ENCODE measurements at regions not wholly inside any gene's neighbourhood (a gene's known extent, or its start where the extent isn't known, plus 50 kb on each side); places are given as distances from the start of the nearest gene placed in this dataset.

GRCh38 chr1:96955307-96956012 lies 233.9 kb downstream of the PTBP2 start:
- no peak for TF ChIP-seq MAX (IDR thresholded peaks at IDR 0.05)
- no peak for TF ChIP-seq POLR2AphosphoS5 (IDR thresholded peaks at IDR 0.05; ENCODE audit: low read depth, low read length)
- TF ChIP-seq POLR2A (IDR thresholded peaks at IDR 0.05; ENCODE audit: borderline replicate concordance, extremely low read depth, insufficient read depth, insufficient read length) = no peak
- TF ChIP-seq CTCF (IDR thresholded peaks at IDR 0.05 in 2 of 3, conservative IDR thresholded peaks at IDR 0.05 in 1 of 3; ENCODE audit: borderline replicate concordance in 1 of 3, insufficient read depth in 1 of 3, low read depth in 2 of 3, low read length in 2 of 3) = no peak
- no peak for TF ChIP-seq RAD21 (IDR thresholded peaks at IDR 0.05; ENCODE audit: low read depth)
- TF ChIP-seq EZH2 (IDR thresholded peaks at IDR 0.05) = no peak
- TF ChIP-seq ELF1 (IDR thresholded peaks at IDR 0.05; ENCODE audit: borderline replicate concordance, low read depth) = no peak
- TF ChIP-seq SP1 (IDR thresholded peaks at IDR 0.05; ENCODE audit: low read depth) = no peak
- TF ChIP-seq ZFX (IDR thresholded peaks at IDR 0.05) = no peak
- no peak for TF ChIP-seq CEBPB (IDR thresholded peaks at IDR 0.05; ENCODE audit: low read depth)
- TF ChIP-seq, protein P1, sequence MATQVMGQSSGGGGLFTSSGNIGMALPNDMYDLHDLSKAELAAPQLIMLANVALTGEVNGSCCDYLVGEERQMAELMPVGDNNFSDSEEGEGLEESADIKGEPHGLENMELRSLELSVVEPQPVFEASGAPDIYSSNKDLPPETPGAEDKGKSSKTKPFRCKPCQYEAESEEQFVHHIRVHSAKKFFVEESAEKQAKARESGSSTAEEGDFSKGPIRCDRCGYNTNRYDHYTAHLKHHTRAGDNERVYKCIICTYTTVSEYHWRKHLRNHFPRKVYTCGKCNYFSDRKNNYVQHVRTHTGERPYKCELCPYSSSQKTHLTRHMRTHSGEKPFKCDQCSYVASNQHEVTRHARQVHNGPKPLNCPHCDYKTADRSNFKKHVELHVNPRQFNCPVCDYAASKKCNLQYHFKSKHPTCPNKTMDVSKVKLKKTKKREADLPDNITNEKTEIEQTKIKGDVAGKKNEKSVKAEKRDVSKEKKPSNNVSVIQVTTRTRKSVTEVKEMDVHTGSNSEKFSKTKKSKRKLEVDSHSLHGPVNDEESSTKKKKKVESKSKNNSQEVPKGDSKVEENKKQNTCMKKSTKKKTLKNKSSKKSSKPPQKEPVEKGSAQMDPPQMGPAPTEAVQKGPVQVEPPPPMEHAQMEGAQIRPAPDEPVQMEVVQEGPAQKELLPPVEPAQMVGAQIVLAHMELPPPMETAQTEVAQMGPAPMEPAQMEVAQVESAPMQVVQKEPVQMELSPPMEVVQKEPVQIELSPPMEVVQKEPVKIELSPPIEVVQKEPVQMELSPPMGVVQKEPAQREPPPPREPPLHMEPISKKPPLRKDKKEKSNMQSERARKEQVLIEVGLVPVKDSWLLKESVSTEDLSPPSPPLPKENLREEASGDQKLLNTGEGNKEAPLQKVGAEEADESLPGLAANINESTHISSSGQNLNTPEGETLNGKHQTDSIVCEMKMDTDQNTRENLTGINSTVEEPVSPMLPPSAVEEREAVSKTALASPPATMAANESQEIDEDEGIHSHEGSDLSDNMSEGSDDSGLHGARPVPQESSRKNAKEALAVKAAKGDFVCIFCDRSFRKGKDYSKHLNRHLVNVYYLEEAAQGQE (IDR thresholded peaks at IDR 0.05; ENCODE audit: low read depth) = no peak
- no peak for TF ChIP-seq FOSL1 (IDR thresholded peaks at IDR 0.05; ENCODE audit: low read depth)
- TF ChIP-seq, protein P2, sequence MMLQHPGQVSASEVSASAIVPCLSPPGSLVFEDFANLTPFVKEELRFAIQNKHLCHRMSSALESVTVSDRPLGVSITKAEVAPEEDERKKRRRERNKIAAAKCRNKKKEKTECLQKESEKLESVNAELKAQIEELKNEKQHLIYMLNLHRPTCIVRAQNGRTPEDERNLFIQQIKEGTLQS (IDR thresholded peaks at IDR 0.05) = no peak
- TF ChIP-seq EZH2phosphoT487 (IDR thresholded peaks at IDR 0.05; ENCODE audit: borderline replicate concordance) = no peak

Data from HCT116 (cell line).